ENCODE measurements at regions not wholly inside any gene's neighbourhood (a gene's known extent, or its start where the extent isn't known, plus 50 kb on each side); places are given as distances from the start of the nearest gene placed in this dataset.
"Not testable (repeated sequence)": the region's sequence is repeated elsewhere in the genome, so short reads cannot be mapped to it uniquely, and the experiment has no call there.

GRCh38 chr9:3646226-3646625 lies 120.4 kb upstream of the RFX3 start:
- Histone ChIP-seq H3K9ac (no peak overlapping the region), H3K27ac (no peak overlapping the region), H3K4me1 (ENCODE audit: low read depth, poor library complexity, severe bottlenecking) (no peaks in the 10 kb centered on the region), H3K4me2 (no peak overlapping the region), H4K20me1 (ENCODE audit: insufficient read depth) (no peaks in the 10 kb centered on the region), H3K27me3 (ENCODE audit: insufficient read depth, low read depth) (no peaks in the 10 kb centered on the region), H2AFZ (ENCODE audit: low read depth) (no peak overlapping the region), H3K36me3 (ENCODE audit: insufficient read depth) (no peaks in the 10 kb centered on the region), H3K79me2 (ENCODE audit: insufficient read depth, low read depth) (no peaks in the 10 kb centered on the region), H3K4me3 (IDR thresholded peaks at IDR 0.05; ENCODE audit: insufficient read depth, low read depth, low read length) (no peak overlapping the region)
- no peak for TF ChIP-seq CTCF (conservative IDR thresholded peaks at IDR 0.05; ENCODE audit: low read depth, low read length)

GRCh38 chr9:3642075-3642474 lies 116.3 kb upstream of the RFX3 start:
- H3K9ac ChIP-seq; H2AFZ ChIP-seq (ENCODE audit: low read depth); H4K20me1 ChIP-seq (ENCODE audit: insufficient read depth); H3K4me3 ChIP-seq (IDR thresholded peaks at IDR 0.05; ENCODE audit: insufficient read depth, low read depth, low read length); H3K4me1 ChIP-seq (ENCODE audit: low read depth, poor library complexity, severe bottlenecking); H3K4me2 ChIP-seq; H3K27me3 ChIP-seq (ENCODE audit: insufficient read depth, low read depth); H3K36me3 ChIP-seq (ENCODE audit: insufficient read depth); H3K79me2 ChIP-seq (ENCODE audit: insufficient read depth, low read depth); H3K27ac ChIP-seq: not testable (repeated sequence)

- Histone ChIP-seq H3K79me2 (ENCODE audit: insufficient read depth, low read depth) (no peaks in the 10 kb centered on the region), H3K4me1 (ENCODE audit: low read depth, poor library complexity, severe bottlenecking) (no peaks in the 10 kb centered on the region)
Measured at GRCh38 chr9:3629495-3629894, 103.7 kb upstream of the RFX3 start.

GRCh38 chr9:3628239-3628638 lies 102.4 kb upstream of the RFX3 start:
- H3K4me3 ChIP-seq (IDR thresholded peaks at IDR 0.05; ENCODE audit: insufficient read depth, low read depth, low read length) = no peak overlapping the region
- no peak overlapping the region for H2AFZ ChIP-seq (ENCODE audit: low read depth)
- no peak overlapping the region for H3K9ac ChIP-seq
- no peak for TF ChIP-seq CTCF (conservative IDR thresholded peaks at IDR 0.05; ENCODE audit: low read depth, low read length)
- H3K36me3 ChIP-seq (ENCODE audit: insufficient read depth) = no peaks in the 10 kb centered on the region
- no peak overlapping the region for H3K27ac ChIP-seq
- H3K4me1 ChIP-seq (ENCODE audit: low read depth, poor library complexity, severe bottlenecking) = no peaks in the 10 kb centered on the region
- no peaks in the 10 kb centered on the region for H3K27me3 ChIP-seq (ENCODE audit: insufficient read depth, low read depth)
- H4K20me1 ChIP-seq (ENCODE audit: insufficient read depth) = no peaks in the 10 kb centered on the region
- no peak overlapping the region for H3K4me2 ChIP-seq
- no peaks in the 10 kb centered on the region for H3K79me2 ChIP-seq (ENCODE audit: insufficient read depth, low read depth)

More at GRCh38 chr9:3629495-3629894, 103.7 kb upstream of the RFX3 start:
- TF ChIP-seq CTCF (conservative IDR thresholded peaks at IDR 0.05; ENCODE audit: low read depth, low read length) = no peak
- no peaks in the 10 kb centered on the region for H4K20me1 ChIP-seq (ENCODE audit: insufficient read depth)
- no peak overlapping the region for H2AFZ ChIP-seq (ENCODE audit: low read depth)
- no peak overlapping the region for H3K4me3 ChIP-seq (IDR thresholded peaks at IDR 0.05; ENCODE audit: insufficient read depth, low read depth, low read length)
- H3K36me3 ChIP-seq (ENCODE audit: insufficient read depth) = no peaks in the 10 kb centered on the region
- H3K4me2 ChIP-seq = no peak overlapping the region
- H3K27ac ChIP-seq = no peak overlapping the region
- no peak overlapping the region for H3K9ac ChIP-seq
- no peaks in the 10 kb centered on the region for H3K27me3 ChIP-seq (ENCODE audit: insufficient read depth, low read depth)

- no peaks in the 10 kb centered on the region for H3K4me1 ChIP-seq (ENCODE audit: low read depth, poor library complexity, severe bottlenecking)
- no peak overlapping the region for H3K4me2 ChIP-seq
Measured at GRCh38 chr9:3608011-3608410, 82.2 kb upstream of the RFX3 start.

More at GRCh38 chr9:3608011-3608410, 82.2 kb upstream of the RFX3 start:
- H3K4me3 ChIP-seq (IDR thresholded peaks at IDR 0.05; ENCODE audit: insufficient read depth, low read depth, low read length) = no peak overlapping the region
- no peak for TF ChIP-seq CTCF (conservative IDR thresholded peaks at IDR 0.05; ENCODE audit: low read depth, low read length)
- no peaks in the 10 kb centered on the region for H3K27me3 ChIP-seq (ENCODE audit: insufficient read depth, low read depth)
- no peaks in the 10 kb centered on the region for H4K20me1 ChIP-seq (ENCODE audit: insufficient read depth)
- H3K9ac ChIP-seq = no peak overlapping the region
- H2AFZ ChIP-seq (ENCODE audit: low read depth) = no peak overlapping the region
- no peak overlapping the region for H3K27ac ChIP-seq
- no peaks in the 10 kb centered on the region for H3K79me2 ChIP-seq (ENCODE audit: insufficient read depth, low read depth)
- H3K36me3 ChIP-seq (ENCODE audit: insufficient read depth) = no peaks in the 10 kb centered on the region
